ENCODE measurements at regions not wholly inside any gene's neighbourhood (a gene's known extent, or its start where the extent isn't known, plus 50 kb on each side); places are given as distances from the start of the nearest gene placed in this dataset.

- DNase-seq (ENCODE audit: extremely low spot score in 2 of 2), result no peak
- no peak overlapping the region for H3K4me3 ChIP-seq
- H3K9me3 ChIP-seq, result no peaks in the 10 kb centered on the region
- H3K27me3 ChIP-seq, result no peaks in the 10 kb centered on the region
- H3K4me1 ChIP-seq, result no peaks in the 10 kb centered on the region
- TF ChIP-seq POLR2AphosphoS5 (IDR thresholded peaks at IDR 0.05; ENCODE audit: insufficient read depth in 1 of 2, low read depth in 1 of 2) (no peak), POLR2A (IDR thresholded peaks at IDR 0.05) (no peak), CTCF (IDR thresholded peaks at IDR 0.05) (no peak)
- H3K36me3 ChIP-seq, result no peaks in the 10 kb centered on the region
- no peak overlapping the region for H3K27ac ChIP-seq
- intact Hi-C loops (cut with DNase I), result no loop called here
Measured at GRCh38 chr13:31068119-31068423, 93.6 kb downstream of the HSPH1 start.

GRCh38 chr13:31067416-31068118, 94.1 kb downstream of the HSPH1 start:
- intact Hi-C loops (cut with DNase I), result no loop called here
- Histone ChIP-seq H3K27ac (no peak overlapping the region), H3K4me1 (no peaks in the 10 kb centered on the region), H3K4me3 (no peak overlapping the region), H3K27me3 (no peaks in the 10 kb centered on the region), H3K9me3 (no peaks in the 10 kb centered on the region), H3K36me3 (no peaks in the 10 kb centered on the region)
- peak in 1 of 2 donors; percentile 49 for DNase-seq (ENCODE audit: extremely low spot score in 2 of 2)
- TF ChIP-seq CTCF (IDR thresholded peaks at IDR 0.05) (no peak), POLR2A (IDR thresholded peaks at IDR 0.05) (no peak), POLR2AphosphoS5 (IDR thresholded peaks at IDR 0.05; ENCODE audit: insufficient read depth in 1 of 2, low read depth in 1 of 2) (no peak)

GRCh38 chr13:31064636-31065035, 97.1 kb downstream of the HSPH1 start:
- Histone ChIP-seq H3K27ac (no peak overlapping the region), H3K9me3 (no peaks in the 10 kb centered on the region), H3K27me3 (no peaks in the 10 kb centered on the region), H3K36me3 (no peaks in the 10 kb centered on the region), H3K4me3 (no peak overlapping the region), H3K4me1 (no peaks in the 10 kb centered on the region)
- intact Hi-C loops (cut with DNase I), result no loop called here
- TF ChIP-seq POLR2A (IDR thresholded peaks at IDR 0.05) (no peak), CTCF (IDR thresholded peaks at IDR 0.05) (no peak), POLR2AphosphoS5 (IDR thresholded peaks at IDR 0.05; ENCODE audit: insufficient read depth in 1 of 2, low read depth in 1 of 2) (no peak)
- DNase-seq (ENCODE audit: extremely low spot score in 2 of 2), result no peak

- Histone ChIP-seq H3K36me3 (no peaks in the 10 kb centered on the region), H3K4me1 (no peaks in the 10 kb centered on the region), H3K27me3 (no peaks in the 10 kb centered on the region), H3K9me3 (no peaks in the 10 kb centered on the region), H3K4me3 (no peak overlapping the region), H3K27ac (no peak overlapping the region)
- intact Hi-C loops (cut with DNase I), result no loop called here
- no peak for TF ChIP-seq POLR2AphosphoS5 (IDR thresholded peaks at IDR 0.05; ENCODE audit: insufficient read depth in 1 of 2, low read depth in 1 of 2)
- TF ChIP-seq CTCF (IDR thresholded peaks at IDR 0.05), result no peak
- no peak for TF ChIP-seq POLR2A (IDR thresholded peaks at IDR 0.05)
- DNase-seq (ENCODE audit: extremely low spot score in 2 of 2), result no peak
Measured at GRCh38 chr13:31063772-31064171, 97.9 kb downstream of the HSPH1 start.

GRCh38 chr13:31060655-31061054, 101.0 kb downstream of the HSPH1 start:
- no peak overlapping the region for H3K27ac ChIP-seq
- no peak for TF ChIP-seq POLR2AphosphoS5 (IDR thresholded peaks at IDR 0.05; ENCODE audit: insufficient read depth in 1 of 2, low read depth in 1 of 2)
- no peak for TF ChIP-seq CTCF (IDR thresholded peaks at IDR 0.05)
- TF ChIP-seq POLR2A (IDR thresholded peaks at IDR 0.05), result no peak
- intact Hi-C loops (cut with DNase I), result no loop called here
- peak; percentile 54 to 61 for DNase-seq (ENCODE audit: extremely low spot score in 2 of 2)
- H3K36me3 ChIP-seq, result no peaks in the 10 kb centered on the region
- no peaks in the 10 kb centered on the region for H3K9me3 ChIP-seq
- no peaks in the 10 kb centered on the region for H3K4me1 ChIP-seq
- no peaks in the 10 kb centered on the region for H3K27me3 ChIP-seq
- H3K4me3 ChIP-seq, result no peak overlapping the region

Measured in vagina (tissue), 2 donors.